ENCODE measurements at regions not wholly inside any gene's neighbourhood (a gene's known extent, or its start where the extent isn't known, plus 50 kb on each side); places are given as distances from the start of the nearest gene placed in this dataset.

- TF ChIP-seq CTCF (IDR thresholded peaks at IDR 0.05): no peak
- no peak for TF ChIP-seq SIN3A (IDR thresholded peaks at IDR 0.05; ENCODE audit: borderline replicate concordance, insufficient read depth, low read depth, low read length)
Observed at GRCh38 chr11:134823970-134824369, 411.9 kb upstream of the B3GAT1 start.

Measured in Panc1 (cell line).